Right atrium auricular region (tissue), 2 donors: ENCODE measurements at regions not wholly inside any gene's neighbourhood (a gene's known extent, or its start where the extent isn't known, plus 50 kb on each side); places are given as distances from the start of the nearest gene placed in this dataset.
"Not testable (repeated sequence)": the region's sequence is repeated elsewhere in the genome, so short reads cannot be mapped to it uniquely, and the experiment has no call there.

ENCODE experiments used
- DNase-seq: peaks from one replicate; pipeline ENCODE4 v3.0.0-alpha.2; 2019; ENCODE audit warnings: low spot score
- H3K27ac ChIP-seq, 2 donors: fragments of 200-600 bp; sonication (generic); 1 replicate in 1 of 2; 2 replicates in 1 of 2; pipeline ENCODE4 v1.5.1; 2016 to 2019
- H3K27me3 ChIP-seq, 2 donors: fragments of 200-600 bp; sonication (generic); one replicate each; pipeline versions ENCODE4 v1.5.1 to v1.6.0; 2017 to 2019
- H3K36me3 ChIP-seq: fragments of 200-600 bp; sonication (generic); one replicate; pipeline ENCODE4 v1.5.1; 2016
- H3K4me1 ChIP-seq, 2 donors: fragments of 200-600 bp; sonication (generic); one replicate each; pipeline versions ENCODE4 v1.5.1 to v1.6.0; 2017 to 2019
- H3K4me3 ChIP-seq, 2 donors: fragments of 200-600 bp; sonication (generic); 1 replicate in 1 of 2; 2 replicates in 1 of 2; pipeline ENCODE4 v1.5.1; 2017 to 2019; ENCODE audit warnings: mild to moderate bottlenecking in 1 of 2, moderate library complexity in 1 of 2
- H3K9me3 ChIP-seq, 2 donors: fragments of 200-600 bp; sonication (generic); one replicate each; pipeline ENCODE4 v1.5.1; 2019
- TF ChIP-seq, protein P1 (sequence below), 2 donors: fragments of 200-600 bp; sonication (generic); IDR thresholded peaks; one replicate each; pipeline ENCODE4 v1.5.1; 2019; ENCODE audit warnings: antibody characterized with exemption in 2 of 2

DNA sequence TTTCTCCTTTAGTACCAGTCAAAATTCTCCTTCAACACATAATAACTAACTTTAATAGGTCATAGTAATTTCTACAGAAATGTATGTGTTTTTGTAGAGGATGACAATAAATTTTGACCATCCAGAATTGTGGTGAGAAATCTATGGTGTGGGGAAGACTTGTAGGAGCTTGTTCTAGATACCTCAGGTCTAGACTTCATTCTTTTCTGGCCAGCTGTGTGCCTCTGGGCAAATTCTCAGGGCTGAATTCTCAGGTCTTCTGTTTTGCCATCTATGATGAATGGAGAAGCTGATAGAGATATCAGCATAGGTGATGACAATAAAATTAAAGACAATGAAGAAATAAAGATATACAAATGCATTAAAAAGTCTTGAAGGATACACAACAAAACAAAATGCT is 298.6 kb upstream of the MEF2C start:
- H3K27me3 ChIP-seq, result no peaks in the 10 kb centered on the region
- no peak overlapping the region for H3K4me3 ChIP-seq
- TF ChIP-seq, protein P1, sequence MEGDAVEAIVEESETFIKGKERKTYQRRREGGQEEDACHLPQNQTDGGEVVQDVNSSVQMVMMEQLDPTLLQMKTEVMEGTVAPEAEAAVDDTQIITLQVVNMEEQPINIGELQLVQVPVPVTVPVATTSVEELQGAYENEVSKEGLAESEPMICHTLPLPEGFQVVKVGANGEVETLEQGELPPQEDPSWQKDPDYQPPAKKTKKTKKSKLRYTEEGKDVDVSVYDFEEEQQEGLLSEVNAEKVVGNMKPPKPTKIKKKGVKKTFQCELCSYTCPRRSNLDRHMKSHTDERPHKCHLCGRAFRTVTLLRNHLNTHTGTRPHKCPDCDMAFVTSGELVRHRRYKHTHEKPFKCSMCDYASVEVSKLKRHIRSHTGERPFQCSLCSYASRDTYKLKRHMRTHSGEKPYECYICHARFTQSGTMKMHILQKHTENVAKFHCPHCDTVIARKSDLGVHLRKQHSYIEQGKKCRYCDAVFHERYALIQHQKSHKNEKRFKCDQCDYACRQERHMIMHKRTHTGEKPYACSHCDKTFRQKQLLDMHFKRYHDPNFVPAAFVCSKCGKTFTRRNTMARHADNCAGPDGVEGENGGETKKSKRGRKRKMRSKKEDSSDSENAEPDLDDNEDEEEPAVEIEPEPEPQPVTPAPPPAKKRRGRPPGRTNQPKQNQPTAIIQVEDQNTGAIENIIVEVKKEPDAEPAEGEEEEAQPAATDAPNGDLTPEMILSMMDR (IDR thresholded peaks at IDR 0.05), result no peak
- no peak for DNase-seq
- no peaks in the 10 kb centered on the region for H3K9me3 ChIP-seq
- H3K4me1 ChIP-seq, result no peaks in the 10 kb centered on the region
- no peak overlapping the region for H3K27ac ChIP-seq
- no peaks in the 10 kb centered on the region for H3K36me3 ChIP-seq

DNA sequence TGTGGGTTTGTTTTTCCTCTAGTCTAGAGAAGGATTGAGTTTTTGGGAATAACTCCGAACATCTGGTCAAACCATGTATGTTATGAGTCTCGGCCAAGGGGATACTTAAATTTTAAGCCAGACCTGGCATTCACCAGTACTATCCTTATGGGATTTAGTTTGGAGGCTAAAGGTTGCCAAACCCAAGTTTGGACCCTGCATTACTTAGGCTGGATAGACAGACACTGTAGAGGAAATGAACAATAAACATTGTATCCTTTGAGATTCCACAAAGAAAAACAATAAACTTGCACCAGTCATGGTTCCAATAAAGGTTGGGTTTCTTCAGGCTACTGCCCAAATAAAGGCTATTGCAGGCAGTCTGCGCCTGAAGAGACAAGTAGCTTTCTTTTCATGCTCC is 296.7 kb upstream of the MEF2C start:
- Histone ChIP-seq H3K9me3 (no peaks in the 10 kb centered on the region), H3K36me3 (no peaks in the 10 kb centered on the region), H3K4me3 (no peak overlapping the region), H3K27ac (no peak overlapping the region), H3K27me3 (no peaks in the 10 kb centered on the region), H3K4me1 (no peaks in the 10 kb centered on the region)
- TF ChIP-seq, protein P1 (IDR thresholded peaks at IDR 0.05), result no peak
- no peak for DNase-seq

DNA sequence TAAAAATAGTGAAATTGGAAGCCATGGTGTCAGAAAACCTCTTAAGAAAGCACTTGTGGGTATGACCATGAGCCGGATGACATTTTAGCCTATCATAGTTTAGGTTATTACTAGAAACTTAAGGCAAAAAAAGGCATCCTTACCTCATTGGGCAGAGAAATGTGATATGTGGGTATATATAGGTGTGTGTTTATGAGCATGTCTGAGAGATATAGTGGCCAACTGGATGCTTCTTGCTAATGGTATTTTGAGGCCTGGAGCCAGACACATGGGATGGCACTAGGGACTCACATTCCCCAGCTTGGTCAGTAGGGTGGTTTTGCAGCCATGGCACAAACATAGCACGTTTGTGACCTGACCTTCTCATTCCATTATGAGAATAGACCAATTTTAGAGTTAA is 295.6 kb upstream of the MEF2C start:
- DNase-seq, result no peak
- Histone ChIP-seq H3K27me3 (no peaks in the 10 kb centered on the region), H3K4me3 (no peak overlapping the region), H3K9me3 (no peaks in the 10 kb centered on the region), H3K4me1 (no peaks in the 10 kb centered on the region), H3K27ac (no peak overlapping the region), H3K36me3 (no peaks in the 10 kb centered on the region)
- TF ChIP-seq, protein P1 (IDR thresholded peaks at IDR 0.05), result no peak

DNA sequence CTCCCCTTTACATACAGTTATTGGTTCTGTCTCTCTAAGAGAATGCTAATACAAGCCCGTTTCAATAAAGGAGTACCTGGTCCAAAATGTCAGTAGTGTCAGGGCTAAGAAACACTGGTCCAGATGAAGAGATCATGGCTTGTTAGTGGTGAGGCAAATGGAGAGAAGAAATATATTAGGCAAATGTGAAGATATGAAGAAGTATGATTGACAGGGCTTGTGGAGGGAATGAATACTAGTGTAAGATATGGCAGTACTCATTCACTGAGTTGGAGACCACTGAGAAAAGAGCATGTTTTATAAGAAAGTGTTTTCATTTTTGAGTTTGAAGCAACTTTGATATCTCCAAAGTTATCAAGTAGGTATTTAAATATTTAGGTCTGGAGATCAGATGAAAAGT is 290.5 kb upstream of the MEF2C start:
- TF ChIP-seq, protein P1 (IDR thresholded peaks at IDR 0.05), result no peak
- no peaks in the 10 kb centered on the region for H3K36me3 ChIP-seq

DNA sequence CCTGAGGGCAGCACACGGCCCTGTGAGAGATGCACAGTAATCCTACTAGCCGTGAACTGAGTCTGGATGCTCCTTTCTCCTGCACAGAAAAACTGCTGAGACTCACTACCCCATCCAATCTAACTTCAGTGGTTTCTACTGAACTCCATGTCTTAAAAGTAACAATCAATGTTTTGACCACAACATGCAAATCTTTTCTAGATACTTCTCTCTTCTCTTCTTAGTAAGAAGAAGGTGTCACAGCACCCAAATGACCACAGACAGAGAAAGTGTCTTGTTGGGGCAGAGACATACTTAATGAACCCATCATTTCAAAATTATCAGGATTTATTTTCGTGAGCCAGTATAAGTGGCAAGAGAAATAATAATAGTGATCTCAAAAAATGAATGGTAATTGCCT is 285.8 kb upstream of the MEF2C start:
- DNase-seq, result no peak
- TF ChIP-seq, protein P1 (IDR thresholded peaks at IDR 0.05), result no peak
- Histone ChIP-seq H3K9me3 (no peaks in the 10 kb centered on the region), H3K4me1 (no peaks in the 10 kb centered on the region), H3K27me3 (no peaks in the 10 kb centered on the region), H3K4me3 (no peak overlapping the region), H3K36me3 (no peaks in the 10 kb centered on the region), H3K27ac (no peak overlapping the region)

More for the DNA sequence above, 290.5 kb upstream of the MEF2C start:
- Histone ChIP-seq H3K4me3 (no peak overlapping the region), H3K9me3 (no peaks in the 10 kb centered on the region), H3K27me3 (no peaks in the 10 kb centered on the region), H3K4me1 (no peaks in the 10 kb centered on the region), H3K27ac (no peak overlapping the region)
- no peak for DNase-seq

DNA sequence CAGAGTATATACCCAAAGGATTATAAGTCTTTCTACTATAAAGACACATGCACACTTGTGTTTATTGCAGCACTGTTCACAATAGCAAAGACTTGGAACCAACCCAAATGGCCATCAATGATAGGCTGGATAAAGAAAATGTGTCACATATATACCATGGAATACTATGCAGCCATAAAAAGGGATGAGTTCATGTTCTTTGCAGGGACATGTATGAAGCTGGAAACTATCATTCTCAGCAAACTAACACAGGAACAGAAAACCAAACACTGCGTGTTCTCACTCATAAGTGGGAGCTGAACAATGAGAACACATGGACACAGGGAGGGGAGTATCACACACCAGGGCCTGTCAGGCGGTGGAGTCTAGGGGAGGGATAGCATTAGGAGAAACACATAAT is 281.7 kb upstream of the MEF2C start:
- H3K27me3 ChIP-seq, DNase-seq, H3K36me3 ChIP-seq, H3K9me3 ChIP-seq, H3K4me3 ChIP-seq, H3K4me1 ChIP-seq, H3K27ac ChIP-seq: not testable (repeated sequence)
